Loucy (cell line): ENCODE measurements at regions not wholly inside any gene's neighbourhood (a gene's known extent, or its start where the extent isn't known, plus 50 kb on each side); places are given as distances from the start of the nearest gene placed in this dataset.

ENCODE experiments used
- CTCF ChIP-seq: fragments of 200-600 bp; sonication (generic); conservative IDR thresholded peaks from 2 replicates; pipeline ENCODE4 v1.5.1; 2014; ENCODE audit warnings: mild to moderate bottlenecking, antibody characterized with exemption, low read length
- EZH2phosphoT487 ChIP-seq: fragments of 200-600 bp; IDR thresholded peaks from 2 replicates; pipeline ENCODE4 v1.6.1; 2018; ENCODE audit warnings: antibody characterized with exemption, mild to moderate bottlenecking, moderate library complexity, borderline replicate concordance

- TF ChIP-seq CTCF: no peak
- no peak for TF ChIP-seq EZH2phosphoT487
These were observed 61.5 kb downstream of the TMEM30B start for GRCh38 chr14:61219673-61220072.
